ENCODE measurements at regions not wholly inside any gene's neighbourhood (a gene's known extent, or its start where the extent isn't known, plus 50 kb on each side); places are given as distances from the start of the nearest gene placed in this dataset.

DNA sequence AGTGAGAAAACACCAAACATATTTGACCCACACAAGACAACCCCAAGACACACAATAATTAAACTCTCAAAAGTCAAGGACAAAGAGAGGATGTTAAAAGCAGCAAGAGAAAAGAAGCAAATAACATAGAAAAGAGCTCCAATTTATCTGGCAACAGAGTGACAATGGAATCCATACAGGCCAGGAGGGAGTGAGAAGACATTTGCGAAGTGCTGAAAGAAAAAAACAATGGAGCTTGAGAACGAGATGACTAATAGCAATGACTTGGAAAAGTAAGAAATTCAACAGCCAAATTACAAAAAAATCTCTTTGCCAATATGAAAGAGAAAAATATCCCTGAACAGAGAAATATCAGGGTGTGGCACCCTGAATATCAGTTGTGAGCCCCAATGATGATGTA is 61.6 kb downstream of the MAD2L1 start:
- no peak for ATAC-seq (ENCODE audit: low read depth)
- Histone ChIP-seq H4K5ac (ENCODE audit: low read depth, low read length) (no peak overlapping the region), H4K91ac (ENCODE audit: insufficient read depth, low read depth, low read length) (no peak overlapping the region), H3K27me3 (ENCODE audit: control insufficient read depth, insufficient read depth, low read length) (no peaks in the 10 kb centered on the region), H3K36me3 (ENCODE audit: control insufficient read depth, insufficient read depth, low read length) (no peaks in the 10 kb centered on the region), H4K20me1 (ENCODE audit: insufficient read depth, low read length) (no peaks in the 10 kb centered on the region), H2BK120ac (ENCODE audit: low read depth, low read length) (no peak overlapping the region), H3K79me1 (ENCODE audit: low read depth in 1 of 2, low read length in 2 of 2) (no peaks in the 10 kb centered on the region), H2BK20ac (ENCODE audit: low read depth, low read length) (no peak overlapping the region), H2AK5ac (ENCODE audit: low read depth, low read length) (no peak overlapping the region), H3K18ac (ENCODE audit: low read depth, low read length) (no peak overlapping the region), H3K27ac (ENCODE audit: insufficient read depth, low read length) (no peak overlapping the region), H3K14ac (replicated peaks; ENCODE audit: low read depth, low read length) (no peak overlapping the region), H3K4me2 (ENCODE audit: low read depth, low read length) (no peak overlapping the region), H3K4me1 (ENCODE audit: control insufficient read depth, insufficient read depth, low read length) (peaks cover 8% of the 10 kb centered on the region), H3K4me3 (ENCODE audit: insufficient read depth, low read depth, low read length) (no peak overlapping the region), H3K9me1 (ENCODE audit: insufficient read depth, low read length) (peaks cover 7% of the 10 kb centered on the region), H3K4ac (ENCODE audit: low read depth, low read length) (no peak overlapping the region), H3K56ac (ENCODE audit: extremely low read depth, insufficient read depth, low read length) (no peak overlapping the region), H2BK15ac (ENCODE audit: low read depth, low read length) (no peak overlapping the region), H3K23ac (ENCODE audit: low read depth, low read length) (no peak overlapping the region), H2AK9ac (replicated peaks; ENCODE audit: low read depth, low read length, poor library complexity) (no peak overlapping the region), H3K9ac (ENCODE audit: low read depth, low read length) (no peak overlapping the region), H2AFZ (replicated peaks; ENCODE audit: low read length, poor library complexity) (no peak overlapping the region), H4K8ac (ENCODE audit: low read depth in 2 of 2, low read length in 2 of 2) (no peak overlapping the region), H2BK5ac (ENCODE audit: low read depth, low read length, poor library complexity, severe bottlenecking) (no peak overlapping the region), H3K9me3 (ENCODE audit: control insufficient read depth, insufficient read depth, low read length) (no peaks in the 10 kb centered on the region)
- DNase-seq: no peak
- dilution Hi-C loops (cut with HindIII; ENCODE audit: low sequenced_read_pairs, unreplicated experiment): no loop called here
- POLR2A ChIA-PET (ENCODE audit: unreplicated experiment): no interaction called here
- CTCF ChIA-PET: no interaction called here
- no CpG with 5 or more reads among the region's 2 CpGs for WGBS, 2 experiments (ENCODE audit: extremely low coverage in 2 of 2, insufficient read length in 1 of 2)
- TF ChIP-seq SMC3 (IDR thresholded peaks at IDR 0.05; ENCODE audit: low read depth, low read length): no peak
- no peak for TF ChIP-seq BHLHE40 (IDR thresholded peaks at IDR 0.05; ENCODE audit: low read depth, low read length)
- TF ChIP-seq CEBPB (IDR thresholded peaks at IDR 0.05; ENCODE audit: low read depth, low read length): no peak
- TF ChIP-seq RCOR1 (IDR thresholded peaks at IDR 0.05; ENCODE audit: insufficient replicate concordance, low read length): no peak
- no peak for TF ChIP-seq MXI1 (IDR thresholded peaks at IDR 0.05; ENCODE audit: borderline replicate concordance, low read depth, low read length)
- TF ChIP-seq RFX5 (IDR thresholded peaks at IDR 0.05; ENCODE audit: low read depth, low read length): no peak
- no peak for TF ChIP-seq CHD1 (IDR thresholded peaks at IDR 0.05; ENCODE audit: low read depth, low read length)
- TF ChIP-seq MAZ (IDR thresholded peaks at IDR 0.05; ENCODE audit: borderline replicate concordance, low read depth, low read length): no peak
- TF ChIP-seq NFE2L2 (IDR thresholded peaks at IDR 0.05; ENCODE audit: low read depth, low read length): no peak
- intact Hi-C loops (cut with micrococcal nuclease): no loop called here
- no TSS peak for BruUV-seq (replicated peaks)
- in situ Hi-C loops (cut with MboI; ENCODE audit: low sequenced_read_pairs): no loop called here
